Gastrocnemius medialis (tissue), 4 donors: ENCODE measurements at regions not wholly inside any gene's neighbourhood (a gene's known extent, or its start where the extent isn't known, plus 50 kb on each side); places are given as distances from the start of the nearest gene placed in this dataset.

Experiments used
- ATAC-seq, 2 donors: fragments of 150-250 bp; one replicate each; pipeline ENCODE4 v1.9.1; 2016
- DNase-seq, 2 donors: peaks; one replicate each; pipeline ENCODE4 v3.0.0-alpha.2; 2019
- H3K27ac ChIP-seq, 4 donors: fragments of 200-600 bp; sonication (generic); 1 replicate in 1 of 4; 2 replicates in 3 of 4; pipeline ENCODE4 v1.5.1; 2016 to 2018; ENCODE audit warnings: mild to moderate bottlenecking in 2 of 4, moderate library complexity in 1 of 4
- H3K27me3 ChIP-seq, 3 donors: fragments of 200-600 bp; sonication (generic) in 2 of 3; 1 replicate in 1 of 3; 2 replicates in 2 of 3; pipeline versions ENCODE4 v1.5.1 to v1.6.0; 2016 to 2019; ENCODE audit warnings: mild to moderate bottlenecking in 1 of 3, moderate library complexity in 1 of 3
- H3K36me3 ChIP-seq, 2 donors: fragments of 200-600 bp; sonication (generic) in 1 of 2; one replicate each; pipeline ENCODE4 v1.5.1; 2017 to 2018
- H3K4me1 ChIP-seq, 2 donors: fragments of 200-600 bp; sonication (generic) in 1 of 2; one replicate each; pipeline ENCODE4 v1.5.1; 2016 to 2017; ENCODE audit warnings: mild to moderate bottlenecking in 2 of 2
- H3K4me3 ChIP-seq, 4 donors: fragments of 200-600 bp; sonication (generic) in 3 of 4; 1 replicate in 1 of 4; 2 replicates in 3 of 4; pipeline ENCODE4 v1.5.1; 2016 to 2019; ENCODE audit warnings: mild to moderate bottlenecking in 2 of 4
- H3K9me3 ChIP-seq, 3 donors: fragments of 200-600 bp; sonication (generic) in 2 of 3; 1 replicate in 1 of 3; 2 replicates in 2 of 3; pipeline ENCODE4 v1.5.1; 2016 to 2019
- CTCF ChIP-seq, 5 experiments: fragments of 450-650 bp in 3 of 5; fragments of 200-600 bp in 2 of 5; sonication (generic) in 2 of 5; IDR thresholded peaks in 4 of 5; conservative IDR thresholded peaks in 1 of 5; 1 replicate in 4 of 5; 2 replicates in 1 of 5; pipeline ENCODE4 v1.5.1; 2016 to 2019; ENCODE audit warnings: antibody characterized with exemption in 5 of 5, mild to moderate bottlenecking in 3 of 5, moderate library complexity in 3 of 5
- POLR2A ChIP-seq, 2 donors: fragments of 450-650 bp; IDR thresholded peaks; one replicate each; pipeline ENCODE4 v1.6.1; 2017; ENCODE audit warnings: antibody characterized with exemption in 2 of 2, mild to moderate bottlenecking in 2 of 2, moderate library complexity in 2 of 2
- in situ Hi-C, 4 donors: fragments of 200-750 bp; cut with MboI; loops; one replicate each; pipeline versions ENCODE4 v1.15.0 to v1.8.0; 2017; ENCODE audit warnings: low sequenced_read_pairs in 4 of 4
- intact Hi-C: fragments of 100-400 bp; cut with DNase I; formaldehyde crosslinking; loops from one replicate; pipeline ENCODE4 v1.15.1; 2023; ENCODE audit warnings: low total_unique reads

DNA sequence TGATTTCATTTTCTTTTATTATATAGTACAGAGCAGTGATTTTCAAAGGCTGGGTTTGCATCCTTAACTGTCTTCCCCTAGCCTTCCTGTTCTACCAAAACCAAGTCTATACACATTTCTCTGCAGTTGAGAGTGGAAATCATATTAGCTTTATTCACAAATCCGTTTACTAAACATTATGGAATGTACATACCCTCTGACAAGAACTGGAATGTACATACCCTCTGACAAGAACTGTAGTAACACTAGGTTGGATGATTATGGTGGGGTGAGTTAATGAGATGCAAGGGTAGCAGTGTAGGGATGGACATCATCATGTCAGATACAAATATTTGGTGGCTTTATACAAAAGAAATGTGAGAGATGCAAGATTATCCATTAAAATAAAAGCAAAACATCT is 154.8 kb downstream of the CYB561 start:
- H3K4me3 ChIP-seq = no peak overlapping the region
- ATAC-seq (no peak), DNase-seq (no peak)
- TF ChIP-seq POLR2A (IDR thresholded peaks at IDR 0.05) = no peak
- no peak for TF ChIP-seq CTCF (IDR thresholded peaks at IDR 0.05 in 4 of 5, conservative IDR thresholded peaks at IDR 0.05 in 1 of 5)
- intact Hi-C loops = no loop called here
- H3K36me3 ChIP-seq = no peaks in the 10 kb centered on the region
- no peak overlapping the region for H3K27ac ChIP-seq
- no peaks in the 10 kb centered on the region for H3K4me1 ChIP-seq
- no peaks in the 10 kb centered on the region for H3K9me3 ChIP-seq
- in situ Hi-C loops = loop anchor here in 1 of 4 donors (25.0 kb wide), 1 partner anchor 96 kb away; no protein-coding TSS in a partner anchor
- H3K27me3 ChIP-seq = no peaks in the 10 kb centered on the region

- H3K27ac ChIP-seq = no peak overlapping the region
- DNase-seq (no peak), ATAC-seq (no peak)
- H3K9me3 ChIP-seq = no peaks in the 10 kb centered on the region
- H3K4me1 ChIP-seq = no peaks in the 10 kb centered on the region
- no peaks in the 10 kb centered on the region for H3K36me3 ChIP-seq
- intact Hi-C loops = no loop called here
- TF ChIP-seq POLR2A (IDR thresholded peaks at IDR 0.05) (no peak), CTCF (IDR thresholded peaks at IDR 0.05 in 4 of 5, conservative IDR thresholded peaks at IDR 0.05 in 1 of 5) (no peak)
- in situ Hi-C loops = loop anchor here in 1 of 4 donors (25.0 kb wide), 1 partner anchor 95 kb away; no protein-coding TSS in a partner anchor
- no peaks in the 10 kb centered on the region for H3K27me3 ChIP-seq
- no peak overlapping the region for H3K4me3 ChIP-seq
These were observed 153.7 kb downstream of the CYB561 start for GRCh38 chr17:63292421-63292820.

- Histone ChIP-seq H3K27me3 (no peaks in the 10 kb centered on the region), H3K9me3 (no peaks in the 10 kb centered on the region), H3K36me3 (no peaks in the 10 kb centered on the region), H3K4me1 (no peaks in the 10 kb centered on the region), H3K27ac (no peak overlapping the region), H3K4me3 (no peak overlapping the region)
- intact Hi-C loops (no loop called here), in situ Hi-C loops (loop anchor here in 1 of 4 donors (25.0 kb wide), 1 partner anchor 94 kb away; no protein-coding TSS in a partner anchor)
- no peak for ATAC-seq
- DNase-seq = no peak
- no peak for TF ChIP-seq CTCF (IDR thresholded peaks at IDR 0.05 in 4 of 5, conservative IDR thresholded peaks at IDR 0.05 in 1 of 5)
- TF ChIP-seq POLR2A (IDR thresholded peaks at IDR 0.05) = no peak
These were observed 152.6 kb downstream of the CYB561 start for GRCh38 chr17:63293323-63294075.

DNA sequence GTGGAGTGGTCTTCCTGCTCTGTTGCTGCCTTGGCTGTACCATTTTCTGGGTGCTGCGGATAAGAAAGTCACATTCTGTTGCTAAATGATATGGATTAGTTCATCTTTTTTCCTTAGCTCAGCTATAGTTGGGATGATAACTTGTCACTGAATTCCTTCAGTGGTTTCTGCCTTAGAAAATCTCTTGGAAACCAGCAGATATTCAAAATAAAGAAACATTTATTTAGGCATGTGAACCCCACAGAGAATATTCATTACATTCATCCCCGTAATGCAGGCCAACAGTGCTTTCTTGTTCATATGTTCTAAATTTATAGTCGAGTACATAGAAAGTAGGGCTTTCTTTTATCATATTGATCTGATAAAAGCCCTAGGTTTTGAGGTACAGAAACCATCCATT is 151.3 kb downstream of the CYB561 start:
- Histone ChIP-seq H3K27ac (no peak overlapping the region), H3K4me1 (no peaks in the 10 kb centered on the region)
- intact Hi-C loops = no loop called here

More for the DNA sequence above, 151.3 kb downstream of the CYB561 start:
- Histone ChIP-seq H3K36me3 (no peaks in the 10 kb centered on the region), H3K4me3 (no peak overlapping the region), H3K9me3 (no peaks in the 10 kb centered on the region), H3K27me3 (no peaks in the 10 kb centered on the region)
- ATAC-seq (no peak), DNase-seq (no peak)
- in situ Hi-C loops = loop anchor here in 1 of 4 donors (25.0 kb wide), 1 partner anchor 93 kb away; no protein-coding TSS in a partner anchor
- no peak for TF ChIP-seq POLR2A (IDR thresholded peaks at IDR 0.05)
- TF ChIP-seq CTCF (IDR thresholded peaks at IDR 0.05 in 4 of 5, conservative IDR thresholded peaks at IDR 0.05 in 1 of 5) = no peak
